ENCODE measurements at regions not wholly inside any gene's neighbourhood (a gene's known extent, or its start where the extent isn't known, plus 50 kb on each side); places are given as distances from the start of the nearest gene placed in this dataset.

DNA sequence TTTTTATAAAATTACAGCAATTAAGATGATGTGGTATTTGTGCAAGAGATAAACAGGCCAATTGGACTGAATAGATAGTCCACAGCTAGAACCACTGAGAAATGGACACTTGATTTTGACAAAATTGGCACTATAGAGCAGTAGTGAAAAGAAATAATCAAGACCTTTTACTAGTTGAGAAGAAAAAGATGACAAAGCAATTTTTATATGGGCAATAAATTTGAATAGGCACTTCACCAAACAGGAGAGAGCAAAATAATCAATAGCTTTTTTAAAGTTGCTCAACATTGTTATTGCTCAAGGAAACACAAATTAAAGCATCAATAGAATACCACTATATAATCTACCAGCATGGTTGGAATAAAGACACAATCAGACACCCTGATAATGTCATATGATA lies 193.5 kb upstream of the FTMT start:
- TF ChIP-seq, protein P1, sequence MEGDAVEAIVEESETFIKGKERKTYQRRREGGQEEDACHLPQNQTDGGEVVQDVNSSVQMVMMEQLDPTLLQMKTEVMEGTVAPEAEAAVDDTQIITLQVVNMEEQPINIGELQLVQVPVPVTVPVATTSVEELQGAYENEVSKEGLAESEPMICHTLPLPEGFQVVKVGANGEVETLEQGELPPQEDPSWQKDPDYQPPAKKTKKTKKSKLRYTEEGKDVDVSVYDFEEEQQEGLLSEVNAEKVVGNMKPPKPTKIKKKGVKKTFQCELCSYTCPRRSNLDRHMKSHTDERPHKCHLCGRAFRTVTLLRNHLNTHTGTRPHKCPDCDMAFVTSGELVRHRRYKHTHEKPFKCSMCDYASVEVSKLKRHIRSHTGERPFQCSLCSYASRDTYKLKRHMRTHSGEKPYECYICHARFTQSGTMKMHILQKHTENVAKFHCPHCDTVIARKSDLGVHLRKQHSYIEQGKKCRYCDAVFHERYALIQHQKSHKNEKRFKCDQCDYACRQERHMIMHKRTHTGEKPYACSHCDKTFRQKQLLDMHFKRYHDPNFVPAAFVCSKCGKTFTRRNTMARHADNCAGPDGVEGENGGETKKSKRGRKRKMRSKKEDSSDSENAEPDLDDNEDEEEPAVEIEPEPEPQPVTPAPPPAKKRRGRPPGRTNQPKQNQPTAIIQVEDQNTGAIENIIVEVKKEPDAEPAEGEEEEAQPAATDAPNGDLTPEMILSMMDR (IDR thresholded peaks at IDR 0.05): no peak
- TF ChIP-seq EZH2 (IDR thresholded peaks at IDR 0.05) (no peak), EZH2phosphoT487 (IDR thresholded peaks at IDR 0.05) (no peak)

Data from neural progenitor cell (in vitro differentiated cells).